KMS-11 (cell line): ENCODE measurements at regions not wholly inside any gene's neighbourhood (a gene's known extent, or its start where the extent isn't known, plus 50 kb on each side); places are given as distances from the start of the nearest gene placed in this dataset.

Source experiments
- H2AFZ ChIP-seq: fragments of 200-600 bp; sonication (generic); 2 replicates; pipeline ENCODE4 v1.6.1; 2016; ENCODE audit warnings: antibody characterized with exemption, mixed run types, low read depth
- H3K27ac ChIP-seq: fragments of 200-600 bp; sonication (generic); 2 replicates; pipeline ENCODE4 v1.6.1; 2016; ENCODE audit warnings: mild to moderate bottlenecking, mixed run types
- H3K27me3 ChIP-seq: fragments of 200-600 bp; sonication (generic); 2 replicates; pipeline ENCODE4 v1.6.1; 2017; ENCODE audit warnings: mild to moderate bottlenecking, low read depth, mixed run types, moderate library complexity; ENCODE audit not compliant: insufficient read depth
- H3K36me3 ChIP-seq: fragments of 200-600 bp; sonication (generic); 2 replicates; pipeline ENCODE4 v1.6.1; 2017; ENCODE audit warnings: mild to moderate bottlenecking, mixed run types; ENCODE audit not compliant: insufficient read depth
- H3K4me1 ChIP-seq: fragments of 200-600 bp; sonication (generic); 2 replicates; pipeline ENCODE4 v1.6.1; 2016; ENCODE audit warnings: mild to moderate bottlenecking, low read depth, mixed run types; ENCODE audit not compliant: poor library complexity, severe bottlenecking
- H3K4me2 ChIP-seq: fragments of 200-600 bp; sonication (generic); 2 replicates; pipeline ENCODE4 v1.7.0; 2016; ENCODE audit warnings: mild to moderate bottlenecking, mixed run types
- H3K4me3 ChIP-seq: fragments of 200-600 bp; sonication (generic); IDR thresholded peaks from 2 replicates; pipeline ENCODE4 v1.6.1; 2017; ENCODE audit warnings: low read depth, low read length, mixed read lengths; ENCODE audit not compliant: insufficient read depth
- H3K79me2 ChIP-seq: fragments of 200-600 bp; sonication (generic); 2 replicates; pipeline ENCODE4 v1.6.1; 2016; ENCODE audit warnings: low read depth, mixed run types; ENCODE audit not compliant: insufficient read depth
- H3K9ac ChIP-seq: fragments of 200-600 bp; sonication (generic); 2 replicates; pipeline ENCODE4 v1.6.1; 2016; ENCODE audit warnings: mild to moderate bottlenecking, mixed run types
- H4K20me1 ChIP-seq: fragments of 200-600 bp; sonication (generic); 2 replicates; pipeline ENCODE4 v1.6.1; 2016; ENCODE audit warnings: mild to moderate bottlenecking, mixed run types; ENCODE audit not compliant: insufficient read depth
- TF ChIP-seq, protein P1 (sequence below): fragments of 200-600 bp; sonication (generic); conservative IDR thresholded peaks from 2 replicates; pipeline ENCODE4 v1.6.1; 2017; ENCODE audit warnings: low read depth, mild to moderate bottlenecking, antibody characterized with exemption, low read length, moderate library complexity, mixed read lengths

DNA sequence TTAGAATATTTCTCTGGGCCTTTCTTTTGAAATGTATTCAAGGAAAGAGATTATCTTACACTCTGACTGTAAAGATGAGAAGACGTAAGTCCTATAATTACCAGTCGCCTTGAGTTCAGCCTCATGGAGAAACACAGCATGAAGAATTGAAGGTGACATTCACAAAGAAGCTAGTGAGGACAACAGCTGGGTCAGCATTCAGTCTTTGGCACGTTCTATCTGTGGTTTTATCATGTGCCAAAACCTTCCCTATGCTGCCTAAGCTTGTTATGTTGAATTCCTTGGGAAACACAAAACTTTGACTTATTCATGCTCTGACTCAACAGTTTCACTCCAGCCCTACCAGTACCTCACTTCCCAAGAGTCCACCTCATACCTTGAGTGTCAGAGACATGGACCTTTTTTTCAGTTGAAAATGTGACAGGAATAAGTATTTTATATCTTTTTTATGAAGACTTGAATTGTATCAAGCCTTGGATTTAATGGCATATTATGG, 198.8 kb upstream of the KIRREL3 start:
- Histone ChIP-seq H3K4me1 (no peaks in the 10 kb centered on the region), H3K27me3 (no peaks in the 10 kb centered on the region), H3K4me3 (no peak overlapping the region), H3K9ac (no peak overlapping the region), H3K27ac (no peak overlapping the region), H3K4me2 (no peak overlapping the region), H4K20me1 (no peaks in the 10 kb centered on the region), H3K36me3 (no peaks in the 10 kb centered on the region), H3K79me2 (no peaks in the 10 kb centered on the region), H2AFZ (no peak overlapping the region)
- TF ChIP-seq, protein P1, sequence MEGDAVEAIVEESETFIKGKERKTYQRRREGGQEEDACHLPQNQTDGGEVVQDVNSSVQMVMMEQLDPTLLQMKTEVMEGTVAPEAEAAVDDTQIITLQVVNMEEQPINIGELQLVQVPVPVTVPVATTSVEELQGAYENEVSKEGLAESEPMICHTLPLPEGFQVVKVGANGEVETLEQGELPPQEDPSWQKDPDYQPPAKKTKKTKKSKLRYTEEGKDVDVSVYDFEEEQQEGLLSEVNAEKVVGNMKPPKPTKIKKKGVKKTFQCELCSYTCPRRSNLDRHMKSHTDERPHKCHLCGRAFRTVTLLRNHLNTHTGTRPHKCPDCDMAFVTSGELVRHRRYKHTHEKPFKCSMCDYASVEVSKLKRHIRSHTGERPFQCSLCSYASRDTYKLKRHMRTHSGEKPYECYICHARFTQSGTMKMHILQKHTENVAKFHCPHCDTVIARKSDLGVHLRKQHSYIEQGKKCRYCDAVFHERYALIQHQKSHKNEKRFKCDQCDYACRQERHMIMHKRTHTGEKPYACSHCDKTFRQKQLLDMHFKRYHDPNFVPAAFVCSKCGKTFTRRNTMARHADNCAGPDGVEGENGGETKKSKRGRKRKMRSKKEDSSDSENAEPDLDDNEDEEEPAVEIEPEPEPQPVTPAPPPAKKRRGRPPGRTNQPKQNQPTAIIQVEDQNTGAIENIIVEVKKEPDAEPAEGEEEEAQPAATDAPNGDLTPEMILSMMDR = no peak

DNA sequence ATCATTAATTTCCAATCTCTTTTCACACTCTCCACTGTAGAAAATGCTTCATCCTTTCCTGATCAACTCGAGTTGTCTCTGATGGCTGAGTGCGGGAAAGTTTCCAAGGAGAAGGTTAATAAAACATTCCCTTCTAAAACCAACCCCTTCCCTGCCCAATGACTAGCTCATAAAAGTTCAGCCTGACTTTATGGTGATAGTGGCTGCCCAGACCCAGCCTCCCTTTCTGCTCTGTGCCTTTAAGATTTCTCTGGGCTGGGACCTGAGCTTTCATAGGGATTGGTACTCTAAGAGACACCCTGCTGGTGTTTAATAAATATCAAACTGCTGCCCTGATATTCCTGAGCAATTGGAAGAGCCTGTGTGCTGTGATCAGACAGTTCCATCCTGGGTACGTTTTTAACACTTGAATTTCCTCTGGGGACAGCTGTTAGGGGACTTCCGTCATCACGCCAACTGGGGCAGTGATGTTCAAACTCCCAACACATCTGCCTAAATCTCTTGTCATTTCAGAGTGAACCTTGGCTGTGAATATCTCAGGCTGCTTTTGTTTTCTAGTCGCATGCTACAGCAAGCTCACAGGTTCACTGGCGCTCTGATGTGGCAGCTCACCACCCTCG, 195.0 kb upstream of the KIRREL3 start:
- Histone ChIP-seq H3K27ac (no peak overlapping the region), H3K79me2 (no peaks in the 10 kb centered on the region), H3K36me3 (no peaks in the 10 kb centered on the region), H3K4me3 (no peak overlapping the region), H3K4me2 (no peak overlapping the region), H3K4me1 (no peaks in the 10 kb centered on the region), H4K20me1 (no peaks in the 10 kb centered on the region), H3K9ac (no peak overlapping the region), H3K27me3 (no peaks in the 10 kb centered on the region), H2AFZ (no peak overlapping the region)
- TF ChIP-seq, protein P1 = no peak

DNA sequence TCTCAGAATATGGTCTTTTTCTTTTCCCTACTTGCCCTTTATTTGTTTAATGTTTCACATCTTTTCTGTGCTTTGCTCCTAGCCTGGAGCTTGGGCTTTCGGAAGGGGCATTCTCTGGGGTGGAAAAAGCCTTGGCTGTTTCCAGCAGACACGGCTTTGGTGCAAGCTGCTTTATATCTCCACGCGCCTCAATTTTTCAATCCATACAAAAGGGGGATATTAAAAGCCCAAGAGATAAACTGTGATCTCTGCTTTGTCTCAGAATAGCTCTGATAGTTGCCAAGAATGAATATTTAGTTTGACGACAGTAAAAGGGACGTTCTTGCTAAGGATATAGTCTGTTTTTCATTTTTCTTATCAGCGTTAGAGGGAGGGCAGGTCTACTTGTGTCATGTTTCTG, 194.0 kb upstream of the KIRREL3 start:
- Histone ChIP-seq H4K20me1 (no peaks in the 10 kb centered on the region), H3K9ac (no peak overlapping the region), H3K36me3 (no peaks in the 10 kb centered on the region), H3K27ac (no peak overlapping the region), H3K4me2 (no peak overlapping the region), H3K27me3 (no peaks in the 10 kb centered on the region), H3K4me1 (no peaks in the 10 kb centered on the region), H2AFZ (no peak overlapping the region), H3K79me2 (no peaks in the 10 kb centered on the region), H3K4me3 (no peak overlapping the region)
- TF ChIP-seq, protein P1 = no peak

DNA sequence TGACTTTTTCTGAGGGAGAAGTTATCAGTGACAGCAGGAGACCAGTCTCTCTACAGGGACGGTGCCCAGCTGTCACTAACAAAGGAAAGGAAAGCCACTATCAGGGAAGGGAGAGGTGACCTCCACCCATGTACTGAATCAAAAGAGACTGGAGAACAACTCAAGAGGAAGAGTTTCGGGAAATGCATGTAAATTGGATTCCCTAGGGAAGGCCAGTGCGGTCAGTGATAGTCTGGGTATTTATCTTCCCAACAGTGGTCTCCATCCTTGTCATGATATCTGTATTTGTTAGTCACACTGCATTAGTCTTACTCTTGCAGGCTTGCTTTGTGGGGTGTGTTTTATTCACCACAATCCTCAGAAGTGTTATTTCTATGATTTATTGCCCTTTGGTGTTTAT, 193.4 kb upstream of the KIRREL3 start:
- no peak overlapping the region for H3K4me2 ChIP-seq

More for the DNA sequence above, 193.4 kb upstream of the KIRREL3 start:
- Histone ChIP-seq H3K27ac (no peak overlapping the region), H3K9ac (no peak overlapping the region), H3K79me2 (no peaks in the 10 kb centered on the region), H2AFZ (no peak overlapping the region), H3K4me1 (no peaks in the 10 kb centered on the region), H3K36me3 (no peaks in the 10 kb centered on the region), H4K20me1 (no peaks in the 10 kb centered on the region), H3K27me3 (no peaks in the 10 kb centered on the region), H3K4me3 (no peak overlapping the region)
- TF ChIP-seq, protein P1 = no peak
